ENCODE measurements at regions not wholly inside any gene's neighbourhood (a gene's known extent, or its start where the extent isn't known, plus 50 kb on each side); places are given as distances from the start of the nearest gene placed in this dataset.
A peak's percentile ranks its signal among the peaks of the same experiment; 100 is the strongest.

DNA sequence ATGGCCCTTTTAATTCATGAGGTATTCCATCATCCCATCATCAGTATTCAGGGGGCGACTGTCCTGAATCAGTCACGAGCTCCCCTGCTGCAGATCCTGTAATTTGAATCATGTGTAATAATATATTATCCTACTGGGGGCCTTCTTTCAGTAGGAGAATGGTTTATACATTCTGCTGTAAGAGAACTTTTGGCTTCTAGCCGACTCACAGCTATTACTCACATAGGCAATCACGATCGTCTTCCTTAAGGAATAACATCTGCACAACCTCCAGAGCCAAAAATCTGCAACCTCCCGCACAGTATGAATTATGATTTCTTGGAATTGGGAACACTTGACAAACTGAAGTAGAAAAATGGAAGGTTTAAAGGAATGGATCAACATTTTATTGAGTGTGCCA, 343.0 kb downstream of the USP25 start:
- peak; percentile 54 for DNase-seq (ENCODE audit: low spot score)

DNA sequence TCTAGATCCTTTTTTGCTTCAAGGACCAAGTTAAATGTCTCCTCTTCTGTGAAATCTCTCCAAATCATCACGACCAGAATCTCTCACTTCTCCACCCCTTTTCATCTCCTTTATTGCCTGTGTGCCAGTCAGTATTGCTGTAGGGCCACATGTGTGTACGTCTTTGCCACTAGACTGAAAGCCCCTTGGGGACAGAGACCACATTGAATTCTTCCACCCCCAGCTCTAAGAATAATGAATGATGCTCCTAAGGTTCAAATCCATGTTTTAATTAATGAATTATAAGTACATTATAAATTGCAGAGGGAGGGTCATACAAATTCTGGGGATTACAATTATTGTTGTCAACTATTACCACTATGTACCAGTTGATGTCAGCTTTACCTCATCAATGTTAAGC, 343.8 kb downstream of the USP25 start:
- DNase-seq (ENCODE audit: low spot score): no peak

DNA sequence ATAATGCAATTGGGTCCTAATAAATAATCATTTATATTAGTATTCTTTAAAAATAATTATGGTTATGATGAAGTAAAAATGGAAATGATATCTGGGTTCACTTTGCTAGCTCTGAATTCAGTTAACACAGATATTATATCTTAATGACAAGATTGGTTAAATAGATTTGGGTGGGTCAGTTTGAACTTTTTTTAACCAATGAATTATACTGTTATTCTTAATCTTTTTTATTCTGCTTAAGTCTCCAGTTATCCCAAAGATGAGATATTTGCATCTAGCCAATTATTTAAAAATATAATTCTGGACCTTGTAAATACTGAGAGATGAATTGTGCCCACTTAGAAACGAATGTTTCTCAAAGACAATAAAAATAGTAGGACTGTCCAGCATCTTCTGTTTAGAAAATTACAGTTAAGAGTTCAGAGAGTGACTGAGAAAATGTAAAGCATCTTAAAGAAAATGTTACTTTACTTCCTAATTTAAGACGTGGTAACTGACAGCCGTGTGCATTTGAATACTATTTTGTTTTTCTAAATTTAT, 345.2 kb downstream of the USP25 start:
- no peak for DNase-seq (ENCODE audit: low spot score)

DNA sequence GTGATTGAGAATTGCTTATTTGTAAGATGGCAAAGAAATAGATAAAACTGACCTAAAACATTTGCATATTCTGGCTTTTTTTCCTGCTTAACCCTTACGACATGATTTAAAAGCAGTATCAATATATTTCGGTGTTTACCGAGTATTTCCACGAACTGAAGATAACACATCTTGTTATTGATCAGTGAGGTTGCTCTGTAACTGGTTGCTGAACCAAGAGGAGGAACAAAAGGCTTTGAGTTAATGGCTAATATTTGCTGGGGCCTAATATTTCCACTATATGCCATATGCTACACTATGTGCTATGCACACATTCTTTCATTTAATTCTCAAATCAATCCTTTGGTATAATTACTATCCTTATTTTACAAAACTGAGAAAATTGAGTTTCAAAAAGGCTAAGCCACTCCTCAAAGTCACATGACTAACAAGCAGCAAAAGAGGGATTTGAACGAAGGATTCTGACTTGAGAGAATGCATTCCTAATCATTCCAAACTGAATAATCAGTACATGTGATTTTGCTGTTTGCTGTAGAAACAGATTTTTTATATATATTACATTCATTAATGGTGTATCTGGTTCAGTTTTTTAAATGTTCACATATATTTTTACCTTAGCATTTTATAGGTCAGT, 346.0 kb downstream of the USP25 start:
- no peak for DNase-seq (ENCODE audit: low spot score)

DNA sequence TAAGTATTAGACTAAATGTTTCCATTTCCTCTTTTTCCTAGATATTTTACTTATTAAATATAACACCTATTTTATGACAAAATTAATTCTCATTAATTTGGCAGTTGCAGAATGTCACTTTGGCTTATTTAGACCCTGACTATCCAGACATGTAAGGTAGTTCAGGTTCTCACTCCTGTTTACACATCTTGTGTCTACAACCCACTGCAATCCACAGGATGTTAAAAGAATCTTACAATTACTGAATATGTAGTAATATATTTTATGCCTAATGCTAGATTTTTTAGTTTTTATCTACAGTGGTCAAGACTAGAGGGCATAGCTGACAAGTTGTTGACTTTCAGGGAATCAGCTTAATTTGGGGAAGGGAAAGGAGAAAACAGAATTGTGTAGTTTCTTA, 346.7 kb downstream of the USP25 start:
- no peak for DNase-seq (ENCODE audit: low spot score)

DNA sequence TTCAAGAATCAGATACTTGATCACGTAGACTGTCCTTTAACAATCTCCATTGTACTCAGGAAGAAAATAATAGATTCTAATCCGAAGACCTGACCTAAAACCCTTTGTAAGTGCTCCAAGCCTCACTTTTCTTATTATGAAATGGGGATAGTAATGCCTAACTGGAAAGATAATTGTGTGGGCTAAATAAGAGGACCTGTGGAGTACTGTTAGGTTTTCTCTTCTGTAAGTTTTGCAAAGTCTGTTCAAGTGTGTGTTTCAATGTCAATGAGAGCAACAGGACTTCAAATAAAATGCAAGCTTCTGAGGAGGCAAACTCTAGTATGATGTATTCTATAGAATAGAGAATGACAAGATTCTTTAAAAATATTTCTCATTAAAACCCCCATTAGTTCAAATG, 348.6 kb downstream of the USP25 start:
- no peak for DNase-seq (ENCODE audit: low spot score)

DNA sequence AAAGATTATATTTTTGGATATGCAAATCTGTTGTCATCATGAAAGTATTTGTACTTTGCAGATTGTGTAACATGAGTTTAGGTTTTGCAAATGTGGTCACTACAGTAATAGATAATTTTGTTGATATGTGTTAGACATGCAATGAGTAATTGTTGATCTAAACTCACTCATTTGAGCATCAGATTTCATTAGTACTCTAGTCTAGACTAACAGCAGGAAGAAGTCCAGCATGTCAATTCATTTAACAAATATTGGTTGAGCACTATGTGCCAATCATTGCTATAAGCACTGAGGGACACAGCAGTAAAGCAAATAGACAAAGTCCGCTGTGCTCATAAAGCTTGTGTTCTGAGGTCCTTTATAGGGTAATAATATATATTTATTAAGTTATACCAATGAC, 350.0 kb downstream of the USP25 start:
- no peak for DNase-seq (ENCODE audit: low spot score)

DNA sequence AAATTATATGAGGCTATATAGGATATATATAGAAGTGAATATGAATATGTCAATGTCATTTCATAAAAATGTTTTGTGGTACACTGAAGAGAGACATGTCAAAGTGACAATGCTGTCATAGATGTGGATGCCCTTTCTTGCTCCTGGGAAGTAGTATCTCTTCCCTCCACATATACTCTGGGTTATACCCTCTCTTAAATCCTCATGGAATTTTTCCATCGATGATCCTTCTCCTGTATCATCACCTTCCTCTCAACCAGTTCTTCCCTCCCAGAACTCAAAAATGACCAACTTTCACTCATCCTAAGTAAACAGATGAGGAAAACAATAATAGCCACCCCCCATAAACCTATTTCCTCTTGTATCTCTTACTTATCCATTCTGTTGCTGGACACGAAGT, 351.5 kb downstream of the USP25 start:
- DNase-seq (ENCODE audit: low spot score): no peak

DNA sequence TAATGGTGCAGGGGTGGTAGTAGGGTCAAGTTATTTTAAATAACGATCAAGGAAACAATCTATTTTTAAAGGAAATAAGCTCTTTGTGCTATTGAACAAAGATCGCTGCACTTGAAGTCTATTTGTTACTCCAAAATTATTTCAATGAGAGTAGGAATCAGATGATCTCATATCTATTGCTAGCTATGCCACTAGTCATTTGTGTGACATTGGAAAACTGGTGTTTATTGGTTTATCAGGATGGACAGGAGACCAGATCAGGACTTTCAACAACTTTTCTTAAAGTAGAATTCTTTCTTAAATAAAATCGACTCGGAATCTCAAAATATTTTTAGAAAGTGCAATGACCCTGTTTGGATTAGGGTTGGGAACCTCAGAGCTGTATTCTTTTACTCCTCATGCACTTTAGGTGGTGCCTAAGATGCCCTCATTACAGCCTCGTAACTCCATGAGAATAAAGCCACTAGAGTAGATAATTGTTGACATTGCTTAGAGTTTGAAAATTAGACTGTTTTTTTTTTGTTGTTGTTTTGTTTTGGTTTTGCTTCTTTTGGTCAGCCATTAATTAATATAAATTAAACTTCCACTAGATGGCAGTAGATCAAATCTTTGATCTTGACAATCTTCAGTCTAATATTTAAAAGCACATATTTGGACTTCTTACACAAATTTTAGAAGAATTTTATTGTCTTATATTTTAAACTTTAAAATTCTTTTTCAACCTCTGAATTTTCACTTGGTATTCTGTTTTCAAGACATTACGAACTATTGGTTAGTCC, 352.4 kb downstream of the USP25 start:
- DNase-seq (ENCODE audit: low spot score): peak; percentile 20

DNA sequence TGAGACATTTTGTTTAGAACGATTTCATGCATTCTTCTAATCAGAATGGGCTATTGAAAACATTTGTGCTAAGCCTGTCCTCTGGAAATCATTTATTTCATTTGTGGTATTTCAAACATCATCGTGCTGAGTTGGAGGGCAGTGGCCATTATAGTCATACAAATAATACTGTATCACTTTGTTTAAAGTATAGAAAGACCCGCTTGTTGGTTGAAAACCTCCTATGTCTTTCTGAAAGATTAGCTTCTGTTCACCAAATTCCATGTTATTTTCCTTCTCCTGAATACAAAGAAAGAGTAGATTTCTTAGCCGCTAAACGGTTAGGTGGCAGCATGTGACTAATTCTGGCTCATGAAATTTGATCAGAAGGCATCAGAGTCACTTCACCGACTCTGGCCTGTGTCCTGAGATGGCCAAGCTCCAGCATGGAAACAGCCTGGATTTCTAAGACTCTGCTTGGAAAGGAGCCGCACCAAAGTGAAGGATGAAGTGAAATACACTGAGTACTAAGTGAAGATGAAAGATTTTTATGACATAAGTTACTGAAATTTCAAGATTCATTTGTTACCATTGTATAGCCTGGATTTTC, 355.1 kb downstream of the USP25 start:
- peak; percentile 55 for DNase-seq (ENCODE audit: low spot score)

DNA sequence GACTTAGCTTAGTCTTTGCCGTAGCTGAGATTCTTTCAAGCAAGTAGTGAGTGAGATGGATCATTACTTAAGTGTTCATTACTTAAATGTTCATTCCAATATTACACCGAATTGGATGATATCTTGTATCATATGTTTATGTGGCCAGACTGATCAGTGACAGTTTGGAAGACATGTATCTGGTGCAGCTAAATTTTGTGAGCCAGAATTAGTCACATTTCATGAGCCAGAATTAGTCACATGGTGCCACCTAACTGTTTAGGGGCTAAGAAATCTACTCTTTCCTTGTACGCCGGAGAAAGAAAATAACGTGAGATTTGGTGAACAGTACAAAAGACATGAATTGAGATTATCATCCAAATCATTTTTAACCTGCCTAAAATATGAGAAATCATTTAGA, 355.6 kb downstream of the USP25 start:
- peak; percentile 19 for DNase-seq (ENCODE audit: low spot score)

DNA sequence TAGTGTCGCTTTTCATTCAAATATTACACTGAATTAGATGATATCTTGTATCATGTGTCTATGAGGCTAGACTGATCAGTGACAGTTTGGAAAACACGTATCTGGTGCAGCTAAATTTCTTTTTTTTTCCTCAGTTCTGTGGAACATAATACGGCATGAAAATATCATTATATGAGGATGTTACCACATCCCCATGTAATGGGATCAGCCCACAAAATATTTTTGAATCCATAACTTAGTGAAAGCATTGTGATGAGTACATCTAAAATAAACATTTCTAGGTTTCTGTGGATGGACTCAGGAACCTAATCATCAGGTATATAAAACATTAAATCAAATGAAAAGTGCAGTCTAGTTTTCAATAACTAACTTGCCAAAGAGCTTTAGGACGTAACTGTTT, 356.3 kb downstream of the USP25 start:
- no peak for DNase-seq (ENCODE audit: low spot score)

DNA sequence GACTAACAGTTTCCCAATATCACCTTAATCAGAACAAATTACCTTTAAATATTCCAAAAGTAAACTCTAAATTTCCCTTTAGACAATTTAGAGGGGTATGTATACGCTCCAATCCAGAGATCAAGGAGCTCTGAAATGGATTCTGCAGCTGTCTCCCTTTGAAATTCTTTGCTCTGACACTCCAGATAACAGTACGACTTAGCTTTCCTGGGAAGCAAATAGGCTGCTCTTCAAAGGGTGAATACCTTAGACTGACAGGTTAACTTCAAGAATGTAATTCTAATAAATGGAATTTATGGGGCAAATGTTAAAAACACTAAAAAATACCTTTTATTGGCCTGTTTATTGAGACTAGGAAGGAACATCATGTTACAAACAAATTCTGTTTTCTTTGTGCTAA, 357.2 kb downstream of the USP25 start:
- DNase-seq (ENCODE audit: low spot score): no peak

DNA sequence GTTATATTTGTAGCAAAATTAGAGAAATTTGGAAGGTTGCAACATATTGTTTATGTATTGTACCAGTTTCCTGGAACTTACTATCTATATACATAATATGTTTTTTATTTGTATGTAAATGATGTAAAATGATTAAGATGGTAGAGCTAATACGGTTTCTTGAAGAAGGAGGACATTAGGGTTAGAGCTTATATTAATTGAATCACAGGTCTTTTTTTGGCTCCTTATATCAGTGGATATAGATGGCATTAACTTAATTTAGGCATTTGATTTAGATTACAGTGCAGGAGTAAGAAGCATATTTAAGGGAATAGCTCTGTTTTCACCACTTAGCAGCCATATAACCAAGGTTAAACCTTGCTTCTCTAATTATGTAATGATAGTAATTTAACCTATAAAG, 357.7 kb downstream of the USP25 start:
- DNase-seq (ENCODE audit: low spot score): no peak

DNA sequence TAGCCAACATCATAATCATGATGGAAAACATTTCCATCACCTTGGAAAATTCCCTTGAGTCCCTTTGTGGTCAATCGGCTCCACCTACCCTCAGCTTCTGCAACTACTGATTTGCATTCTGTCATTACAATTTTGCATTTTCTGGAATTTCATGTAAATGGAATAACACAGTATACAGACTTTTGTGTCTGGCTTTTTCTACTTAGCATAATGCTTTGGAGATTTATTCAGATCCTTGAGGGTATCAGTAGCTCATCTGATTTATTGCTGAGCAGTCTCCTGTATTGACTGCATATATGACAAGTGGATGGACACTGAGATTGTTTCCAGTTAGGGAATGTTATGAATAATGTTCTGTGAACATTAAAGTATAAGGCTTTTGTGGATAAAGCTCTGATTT, 358.3 kb downstream of the USP25 start:
- DNase-seq (ENCODE audit: low spot score): no peak

DNA sequence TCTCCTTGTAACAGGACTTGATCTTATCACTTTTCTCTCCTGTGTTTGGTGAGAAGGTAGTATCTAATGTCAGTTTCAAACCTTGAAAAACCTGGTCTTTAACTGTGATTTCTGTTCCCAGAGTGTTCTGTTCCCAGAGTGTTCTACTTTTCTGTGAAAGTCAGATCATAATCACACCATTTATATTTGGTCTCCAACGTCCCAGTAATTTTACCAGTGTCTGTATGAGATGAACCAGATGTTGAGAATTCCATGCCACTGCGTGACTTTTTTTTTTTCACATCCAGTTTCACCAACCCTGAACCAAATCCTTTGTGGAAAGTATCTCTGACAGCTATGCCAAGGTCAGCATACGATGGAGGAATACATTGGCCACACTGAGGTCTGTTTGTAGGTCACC, 365.2 kb downstream of the USP25 start:
- DNase-seq (ENCODE audit: low spot score): no peak

DNA sequence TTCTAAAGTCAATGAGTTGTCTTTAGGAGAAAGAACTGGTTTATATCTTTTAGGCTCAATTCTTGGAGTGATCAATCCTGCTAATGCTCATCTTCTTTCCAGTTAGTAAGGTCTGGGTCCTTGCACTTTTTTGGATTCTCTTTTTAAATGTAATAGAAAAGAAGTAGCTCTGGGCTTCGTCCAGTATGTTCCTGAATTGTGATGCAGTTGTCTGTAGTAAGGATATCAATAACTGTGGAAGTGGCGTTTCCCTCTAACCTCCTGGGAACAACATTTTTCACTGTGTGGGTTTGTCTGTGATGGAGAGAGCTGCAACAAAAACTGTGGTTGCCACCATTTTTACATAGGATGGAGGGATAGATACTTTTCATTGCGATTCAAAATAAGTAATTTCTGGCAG, 367.2 kb downstream of the USP25 start:
- DNase-seq (ENCODE audit: low spot score): no peak

DNA sequence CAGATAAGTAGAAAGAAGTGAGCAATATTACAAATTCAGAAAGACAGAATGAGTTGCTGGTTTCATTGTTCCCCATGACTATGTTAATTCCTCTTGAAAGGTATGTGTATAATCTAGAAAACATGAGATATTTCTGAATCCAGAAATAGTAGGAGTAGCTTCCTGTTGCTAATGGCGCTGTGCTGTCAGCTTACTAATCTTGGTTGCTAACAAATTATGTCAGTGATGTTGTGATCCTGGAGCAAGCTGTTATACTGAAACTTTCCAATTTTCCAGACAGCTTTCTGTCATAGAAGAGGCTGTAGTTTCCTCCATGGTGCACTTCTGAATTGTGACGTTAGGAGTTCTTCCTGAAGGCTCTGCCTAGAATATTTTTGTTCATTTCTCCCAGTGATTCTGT, 372.3 kb downstream of the USP25 start:
- no peak for DNase-seq (ENCODE audit: low spot score)

DNA sequence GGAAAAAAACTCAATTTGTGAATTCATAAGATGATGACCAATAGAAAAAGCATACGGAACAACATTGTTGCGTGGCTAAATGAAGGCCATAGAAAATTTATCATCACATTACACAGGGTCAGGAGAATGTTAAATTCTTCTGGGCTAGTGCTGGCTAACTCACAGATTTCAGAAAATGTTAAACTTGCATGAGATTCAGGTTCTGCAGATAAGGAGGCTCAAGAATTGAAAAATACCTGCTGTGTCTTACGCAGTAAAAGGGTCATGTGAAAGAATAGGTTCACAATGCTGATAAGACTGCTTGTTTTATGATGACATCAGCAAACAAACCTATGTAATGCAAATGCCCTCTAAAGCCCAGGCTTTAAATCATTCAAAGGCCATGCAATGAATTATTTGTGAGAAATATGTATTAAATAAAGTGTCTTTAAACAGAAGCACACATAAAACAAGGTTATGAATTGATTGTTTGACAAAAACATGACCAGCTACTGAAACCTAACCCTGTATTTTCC, 378.8 kb downstream of the USP25 start:
- DNase-seq (ENCODE audit: low spot score): no peak

DNA sequence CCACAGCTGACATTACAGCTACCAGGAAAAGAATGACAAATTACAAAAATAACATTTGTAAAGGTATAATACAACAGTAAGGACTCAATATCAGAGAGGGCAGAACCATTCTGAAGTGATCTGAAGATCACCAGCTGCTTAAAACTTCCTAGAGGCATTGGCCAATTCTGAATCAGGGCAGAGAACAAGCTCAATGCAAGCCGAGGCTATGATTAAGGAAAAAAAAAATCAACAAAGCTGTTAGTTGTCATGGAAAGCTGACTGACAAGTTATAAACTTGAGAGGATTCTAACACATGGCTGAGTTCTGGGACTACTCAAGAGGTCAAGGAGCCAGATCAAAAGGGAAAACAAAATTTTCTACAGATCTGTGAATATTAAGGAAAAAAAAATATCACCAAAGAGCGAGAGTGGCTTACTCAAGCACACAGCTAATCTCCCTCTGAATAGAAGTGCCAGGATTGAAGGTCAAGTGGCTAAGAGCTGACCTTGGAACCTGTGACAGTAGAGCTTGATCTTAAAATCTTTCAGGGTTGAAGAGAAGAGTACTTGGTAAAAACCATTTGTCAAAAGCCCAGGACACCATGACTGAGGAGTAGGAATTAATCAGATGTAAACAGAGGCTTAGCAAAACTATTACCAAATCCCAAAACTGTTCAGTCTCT, 383.4 kb downstream of the USP25 start:
- DNase-seq (ENCODE audit: low spot score): no peak

DNA sequence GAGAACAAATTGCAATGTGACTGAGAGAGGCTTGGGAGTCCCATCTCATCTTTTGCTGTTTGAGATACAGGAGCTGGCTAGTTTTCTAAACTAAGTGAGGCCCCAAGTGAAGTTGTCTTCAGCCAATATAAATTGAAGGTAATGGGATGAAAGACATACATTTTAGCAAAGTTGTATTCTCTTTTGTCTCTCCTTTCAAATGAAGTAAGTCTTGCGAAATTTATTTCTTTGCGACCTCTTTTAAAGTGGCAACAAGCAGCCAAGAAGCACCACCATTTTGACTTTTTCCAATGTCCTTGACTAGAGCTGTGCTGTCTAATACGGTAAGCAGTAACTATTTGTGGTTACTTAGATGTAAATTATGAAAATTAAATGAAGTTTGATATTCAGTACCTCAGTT, 385.7 kb downstream of the USP25 start:
- DNase-seq (ENCODE audit: low spot score): no peak

DNA sequence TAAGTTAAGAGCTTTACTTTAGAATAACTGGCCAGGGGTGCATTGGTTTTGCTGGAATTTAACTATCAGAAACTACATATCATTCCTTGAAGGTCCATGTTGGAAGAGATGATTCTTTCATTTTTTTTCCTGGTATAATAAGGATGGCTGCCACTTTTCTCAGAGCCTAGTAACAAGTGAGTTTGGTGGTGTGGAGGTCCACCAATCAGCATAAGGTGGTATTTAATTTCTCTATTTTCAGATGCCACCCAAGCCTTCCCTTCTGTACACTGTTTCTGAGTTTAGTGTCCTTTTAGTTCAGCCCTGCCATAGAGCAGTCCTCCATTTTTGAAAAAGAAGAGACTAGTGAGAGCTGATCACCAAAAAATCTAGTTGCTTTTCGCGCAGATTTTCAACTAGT, 386.3 kb downstream of the USP25 start:
- DNase-seq (ENCODE audit: low spot score): no peak

DNA sequence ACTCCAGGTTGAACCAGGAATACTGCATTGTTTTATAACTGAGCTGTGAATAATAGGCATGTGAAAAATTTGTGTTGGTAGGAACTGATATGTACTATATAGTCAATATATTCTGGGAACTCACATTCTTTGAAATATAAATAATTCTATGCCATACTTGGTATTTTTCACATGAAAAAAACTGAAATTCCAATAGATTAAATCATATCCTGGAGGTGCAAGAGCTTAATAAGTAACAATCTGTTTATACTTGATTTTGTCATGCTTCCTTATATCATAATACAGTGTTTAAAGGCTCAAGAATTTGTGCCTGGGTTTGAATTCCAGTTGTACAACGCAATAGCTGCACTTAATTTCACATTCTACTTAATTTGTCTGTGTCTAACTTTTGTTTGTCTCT, 387.0 kb downstream of the USP25 start:
- DNase-seq (ENCODE audit: low spot score): no peak
